ENCODE measurements at regions not wholly inside any gene's neighbourhood (a gene's known extent, or its start where the extent isn't known, plus 50 kb on each side); places are given as distances from the start of the nearest gene placed in this dataset.
"Not testable (repeated sequence)": the region's sequence is repeated elsewhere in the genome, so short reads cannot be mapped to it uniquely, and the experiment has no call there.

- not testable (repeated sequence) for DNase-seq (ENCODE audit: low read depth in 2 of 2)
Observed at GRCh38 chr10:47166808-47167581, 133.0 kb upstream of the GDF10 start.

- no peak for DNase-seq (ENCODE audit: low read depth in 2 of 2)
Observed at GRCh38 chr10:47167591-47167990, 132.4 kb upstream of the GDF10 start.

DNA sequence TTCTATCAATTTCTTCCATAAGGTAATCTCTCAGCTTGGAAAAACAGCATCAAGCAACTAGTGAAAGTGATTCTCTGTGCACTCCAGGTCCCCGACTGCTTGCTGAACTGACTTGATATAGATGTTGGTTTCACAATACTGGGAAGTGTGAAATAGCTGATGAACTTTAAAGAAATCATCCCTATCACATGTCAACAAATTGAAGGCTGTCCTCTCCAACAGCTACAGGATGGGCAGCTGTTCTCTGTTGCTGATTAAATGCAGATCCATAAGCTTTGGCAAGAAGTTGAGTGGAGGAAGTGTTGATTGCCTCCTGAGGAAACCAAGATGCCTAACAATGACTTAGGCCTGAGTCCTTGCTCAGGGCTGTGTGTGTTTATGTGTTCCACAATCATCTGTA lies 130.4 kb upstream of the GDF10 start:
- DNase-seq (ENCODE audit: low read depth in 2 of 2) = no peak

- no peak for DNase-seq (ENCODE audit: low read depth in 2 of 2)
Observed at GRCh38 chr10:47173929-47174442, 126.0 kb upstream of the GDF10 start.

- no peak for DNase-seq (ENCODE audit: low read depth in 2 of 2)
Observed at GRCh38 chr10:47175181-47176123, 124.5 kb upstream of the GDF10 start.

GRCh38 chr10:47176206-47176902 lies 123.6 kb upstream of the GDF10 start:
- no peak for DNase-seq (ENCODE audit: low read depth in 2 of 2)

- DNase-seq (ENCODE audit: low read depth in 2 of 2) = no peak
Observed at GRCh38 chr10:47176903-47177868, 122.8 kb upstream of the GDF10 start.

DNA sequence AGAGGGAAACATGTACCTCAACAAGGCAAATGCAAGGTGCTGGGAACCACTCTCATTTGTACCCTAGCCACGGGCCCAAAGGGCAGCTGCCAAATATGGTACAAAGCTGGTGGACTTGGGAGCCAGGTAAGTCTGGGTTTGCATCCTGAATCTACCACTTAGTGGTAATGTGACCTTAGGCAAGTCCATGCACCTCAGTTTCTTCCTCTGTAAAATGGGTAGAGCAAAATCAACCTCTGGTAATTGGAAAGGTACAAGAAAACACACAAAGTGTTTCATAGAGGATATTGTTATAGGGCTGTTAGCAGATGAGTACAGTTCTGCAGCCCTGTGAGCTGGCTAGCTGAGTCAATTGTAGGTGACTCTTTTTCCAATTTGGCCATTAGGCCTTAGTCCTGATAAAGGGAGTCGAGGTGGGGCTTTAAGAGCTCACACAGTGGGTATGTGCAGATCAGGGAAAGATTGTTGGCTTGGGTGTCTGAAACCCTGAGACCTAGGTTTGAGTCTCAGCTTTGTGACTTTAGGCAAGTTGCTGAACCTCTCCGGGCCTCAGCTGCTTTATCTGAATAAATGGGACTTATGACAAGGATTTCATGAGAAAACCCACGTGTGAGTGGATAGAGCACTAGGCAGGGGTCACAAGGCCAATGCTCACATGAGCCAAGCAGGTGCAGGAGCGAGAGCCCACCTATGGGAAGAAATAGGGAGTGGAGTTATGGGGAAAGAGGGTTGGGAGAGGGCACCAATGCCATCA lies 121.3 kb upstream of the GDF10 start:
- no peak for DNase-seq (ENCODE audit: low read depth in 2 of 2)

GRCh38 chr10:47179291-47179647 lies 120.7 kb upstream of the GDF10 start:
- DNase-seq (ENCODE audit: low read depth in 2 of 2) = no peak

DNA sequence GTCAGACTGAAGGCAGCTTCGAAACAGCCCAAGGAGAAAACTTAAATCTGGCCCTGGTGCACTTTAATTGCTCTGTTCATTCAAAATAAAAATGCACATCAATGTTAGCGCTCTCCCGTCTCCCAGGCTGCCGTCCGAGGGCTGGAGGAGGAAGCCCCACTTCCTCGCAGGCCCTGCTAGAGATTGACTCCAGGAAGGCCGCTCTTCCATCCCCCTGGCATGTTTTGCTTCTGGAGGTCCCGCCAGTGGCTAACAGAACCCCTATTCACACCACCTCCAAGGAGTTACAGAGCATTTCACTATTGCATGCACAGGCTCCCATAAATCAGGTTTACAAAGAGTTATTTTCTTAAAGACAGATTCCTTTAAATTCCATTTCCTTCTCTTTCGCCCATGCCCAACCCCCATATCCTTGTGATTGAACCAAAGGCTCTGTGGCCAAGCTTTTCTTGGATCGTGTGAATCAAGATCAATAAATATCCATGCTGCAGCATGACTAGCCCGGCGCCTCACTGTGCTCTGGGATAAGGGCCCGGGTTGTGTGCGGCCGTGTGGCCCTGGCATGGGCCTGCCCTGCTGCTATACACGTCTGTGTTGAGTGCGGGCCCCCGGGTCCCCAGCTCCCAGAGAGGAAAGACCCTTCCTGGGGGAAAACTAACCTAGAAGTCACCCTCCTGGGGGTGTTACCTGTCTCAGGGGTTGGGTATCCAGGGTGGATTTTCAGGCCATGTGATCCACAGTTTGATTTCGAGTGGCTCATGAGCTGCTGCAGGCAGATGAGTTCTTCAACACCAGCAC lies 118.7 kb upstream of the GDF10 start:
- no peak for DNase-seq (ENCODE audit: low read depth in 2 of 2)

GRCh38 chr10:47182934-47183703 lies 116.9 kb upstream of the GDF10 start:
- no peak for DNase-seq (ENCODE audit: low read depth in 2 of 2)

- DNase-seq (ENCODE audit: low read depth in 2 of 2) = no peak
Observed at GRCh38 chr10:47183704-47184041, 116.3 kb upstream of the GDF10 start.

GRCh38 chr10:47184273-47184672 lies 115.7 kb upstream of the GDF10 start:
- no peak for DNase-seq (ENCODE audit: low read depth in 2 of 2)

- no peak for DNase-seq (ENCODE audit: low read depth in 2 of 2)
Observed at GRCh38 chr10:47184724-47185330, 115.2 kb upstream of the GDF10 start.

- DNase-seq (ENCODE audit: low read depth in 2 of 2) = no peak
Observed at GRCh38 chr10:47186941-47187340, 113.1 kb upstream of the GDF10 start.

DNA sequence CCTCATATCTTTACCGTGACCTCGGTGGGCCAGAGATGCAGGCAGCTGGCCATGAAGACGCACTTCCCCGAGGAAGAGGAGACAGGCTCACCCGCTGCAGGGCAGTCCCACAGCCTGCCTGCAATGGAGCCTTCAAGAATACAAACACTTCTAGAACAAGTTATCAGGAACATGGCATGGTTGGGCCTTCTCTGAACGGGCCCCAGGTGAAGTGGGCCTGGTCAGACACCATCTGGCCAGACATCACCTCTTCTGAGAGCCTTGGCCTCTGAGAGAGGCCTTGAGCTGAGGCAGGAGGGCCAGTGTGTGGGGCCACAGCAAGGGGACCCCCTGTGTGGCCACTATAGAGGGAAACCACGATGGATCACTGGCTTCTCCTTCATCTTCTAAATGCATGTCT lies 112.4 kb upstream of the GDF10 start:
- no peak for DNase-seq (ENCODE audit: low read depth in 2 of 2)

GRCh38 chr10:47188156-47188555 lies 111.8 kb upstream of the GDF10 start:
- no peak for DNase-seq (ENCODE audit: low read depth in 2 of 2)

- no peak for DNase-seq (ENCODE audit: low read depth in 2 of 2)
Observed at GRCh38 chr10:47189802-47190201, 110.2 kb upstream of the GDF10 start.
